Omental fat pad (tissue), 3 donors: ENCODE measurements at regions not wholly inside any gene's neighbourhood (a gene's known extent, or its start where the extent isn't known, plus 50 kb on each side); places are given as distances from the start of the nearest gene placed in this dataset.

Experiments
- ATAC-seq: fragments of 150-250 bp; one replicate; pipeline ENCODE4 v1.9.1; 2016; ENCODE audit warnings: mild to moderate bottlenecking, moderate library complexity; ENCODE audit not compliant: low FRiP score
- DNase-seq: peaks from one replicate; pipeline ENCODE4 v3.0.0-alpha.2; 2019; ENCODE audit warnings: low spot score
- TF ChIP-seq, protein P1 (sequence below), 3 donors: fragments of 450-650 bp; IDR thresholded peaks; one replicate each; pipeline ENCODE4 v1.5.1; 2016 to 2017; ENCODE audit warnings: antibody characterized with exemption in 3 of 3, mild to moderate bottlenecking in 3 of 3, moderate library complexity in 2 of 3

DNA sequence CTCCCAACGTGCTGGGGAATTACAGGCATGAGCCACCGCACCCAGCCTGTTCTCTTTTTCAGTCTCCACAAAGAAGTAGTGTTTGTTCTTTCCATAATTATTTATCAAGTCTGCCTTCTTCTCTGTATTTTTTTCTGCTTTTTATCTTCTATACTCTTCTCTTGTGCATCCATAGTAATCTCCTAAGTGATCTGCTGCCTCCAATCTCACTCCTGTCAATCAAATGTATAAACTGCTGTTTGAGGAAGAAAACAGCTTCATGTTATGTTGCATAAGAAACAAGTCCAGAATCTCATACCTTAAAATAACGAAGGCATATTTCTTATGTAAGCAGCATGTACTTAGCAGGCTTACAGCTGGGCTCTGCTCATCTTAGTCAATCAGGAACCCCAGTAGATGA is 801.6 kb upstream of the NR2F2 start:
- DNase-seq = no peak
- ATAC-seq = no peak
- TF ChIP-seq, protein P1, sequence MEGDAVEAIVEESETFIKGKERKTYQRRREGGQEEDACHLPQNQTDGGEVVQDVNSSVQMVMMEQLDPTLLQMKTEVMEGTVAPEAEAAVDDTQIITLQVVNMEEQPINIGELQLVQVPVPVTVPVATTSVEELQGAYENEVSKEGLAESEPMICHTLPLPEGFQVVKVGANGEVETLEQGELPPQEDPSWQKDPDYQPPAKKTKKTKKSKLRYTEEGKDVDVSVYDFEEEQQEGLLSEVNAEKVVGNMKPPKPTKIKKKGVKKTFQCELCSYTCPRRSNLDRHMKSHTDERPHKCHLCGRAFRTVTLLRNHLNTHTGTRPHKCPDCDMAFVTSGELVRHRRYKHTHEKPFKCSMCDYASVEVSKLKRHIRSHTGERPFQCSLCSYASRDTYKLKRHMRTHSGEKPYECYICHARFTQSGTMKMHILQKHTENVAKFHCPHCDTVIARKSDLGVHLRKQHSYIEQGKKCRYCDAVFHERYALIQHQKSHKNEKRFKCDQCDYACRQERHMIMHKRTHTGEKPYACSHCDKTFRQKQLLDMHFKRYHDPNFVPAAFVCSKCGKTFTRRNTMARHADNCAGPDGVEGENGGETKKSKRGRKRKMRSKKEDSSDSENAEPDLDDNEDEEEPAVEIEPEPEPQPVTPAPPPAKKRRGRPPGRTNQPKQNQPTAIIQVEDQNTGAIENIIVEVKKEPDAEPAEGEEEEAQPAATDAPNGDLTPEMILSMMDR (IDR thresholded peaks at IDR 0.05) = no peak

DNA sequence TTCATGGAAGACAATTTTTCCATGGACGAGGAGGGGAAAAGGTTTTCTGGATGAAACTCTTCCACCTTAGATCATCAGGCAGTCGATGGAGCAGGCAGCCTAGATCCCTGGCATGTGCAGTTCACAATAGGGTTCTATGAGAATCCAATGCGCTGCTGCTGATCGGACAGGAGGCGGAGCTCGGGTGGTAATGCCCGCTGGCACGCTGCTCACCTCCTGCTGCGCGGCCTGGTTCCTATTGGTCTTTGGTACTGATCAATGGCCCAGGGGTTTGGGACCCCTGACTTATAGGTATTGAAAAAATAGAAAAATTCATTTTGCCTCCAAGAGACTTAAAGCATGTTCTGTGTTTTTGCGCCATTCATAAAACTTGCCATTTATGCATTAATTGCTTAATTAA is 793.9 kb upstream of the NR2F2 start:
- DNase-seq = no peak
- TF ChIP-seq, protein P1 (IDR thresholded peaks at IDR 0.05) = no peak
- no peak for ATAC-seq

DNA sequence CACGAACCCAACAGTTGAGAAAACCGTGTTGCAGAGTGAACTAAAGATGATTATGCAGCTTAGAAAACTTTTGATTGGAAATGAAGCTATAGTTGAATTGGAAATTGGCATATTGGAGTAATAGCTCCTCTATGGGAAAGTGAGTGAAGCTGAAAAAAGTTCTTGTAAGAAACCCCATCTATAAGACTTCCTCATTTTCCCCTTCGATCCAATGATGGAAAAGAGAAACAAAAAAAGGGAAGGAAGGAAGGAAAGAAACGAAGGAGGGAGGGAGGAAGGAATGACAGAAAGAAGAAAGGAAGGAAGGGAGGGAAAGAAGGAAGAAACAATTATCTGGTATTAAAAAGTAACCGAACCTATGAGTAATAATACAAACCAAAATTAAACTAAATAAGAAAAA is 791.8 kb upstream of the NR2F2 start:
- ATAC-seq (no peak), DNase-seq (no peak)
- TF ChIP-seq, protein P1 (IDR thresholded peaks at IDR 0.05) = no peak

DNA sequence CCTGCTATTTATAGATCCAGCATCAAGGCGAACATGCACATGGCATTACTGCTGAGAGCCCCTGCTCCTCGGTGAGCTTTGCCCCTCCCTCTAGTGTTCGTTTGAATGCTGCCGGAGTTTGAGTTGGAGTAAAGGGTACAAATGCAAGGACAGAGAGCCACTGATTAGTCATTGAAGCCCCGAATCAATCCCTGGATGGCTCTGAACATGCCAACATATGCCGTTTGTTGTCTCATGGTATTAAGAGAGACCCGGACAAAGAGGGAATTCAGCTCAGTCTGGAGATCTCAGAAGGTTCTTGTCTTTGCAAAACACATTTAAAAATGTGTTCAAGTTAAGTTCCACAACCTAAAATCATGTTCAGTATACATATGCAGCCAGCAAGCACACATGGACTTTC is 789.2 kb upstream of the NR2F2 start:
- no peak for ATAC-seq
- no peak for DNase-seq
- TF ChIP-seq, protein P1 (IDR thresholded peaks at IDR 0.05) = no peak

DNA sequence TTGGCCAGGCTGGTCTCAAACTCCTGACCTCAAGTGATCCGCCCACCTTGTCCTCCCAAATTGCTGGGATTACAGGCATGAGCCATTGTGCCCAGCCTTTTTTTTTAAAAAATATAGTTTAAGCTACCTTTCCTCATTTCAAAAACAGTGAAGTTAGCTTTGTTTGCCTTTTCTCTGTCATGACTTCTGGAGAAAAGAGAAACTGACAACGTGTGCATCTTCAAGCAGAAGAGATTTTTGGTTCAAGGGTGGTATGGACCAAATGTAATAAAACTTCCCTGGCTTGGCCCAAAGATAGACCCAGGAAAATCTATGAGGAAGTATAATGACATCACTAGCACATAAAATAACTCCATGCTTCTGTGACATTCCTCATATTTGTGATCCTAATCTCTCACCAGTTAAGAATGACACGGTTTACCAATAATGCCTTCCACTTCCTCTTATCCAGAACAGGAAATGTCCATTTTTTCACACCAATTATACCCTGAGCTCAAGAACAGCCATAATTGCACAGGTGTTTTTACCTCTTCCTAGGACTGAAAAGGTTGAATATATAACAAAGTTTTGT is 781.2 kb upstream of the NR2F2 start:
- no peak for ATAC-seq
- TF ChIP-seq, protein P1 (IDR thresholded peaks at IDR 0.05) = no peak
- no peak for DNase-seq

DNA sequence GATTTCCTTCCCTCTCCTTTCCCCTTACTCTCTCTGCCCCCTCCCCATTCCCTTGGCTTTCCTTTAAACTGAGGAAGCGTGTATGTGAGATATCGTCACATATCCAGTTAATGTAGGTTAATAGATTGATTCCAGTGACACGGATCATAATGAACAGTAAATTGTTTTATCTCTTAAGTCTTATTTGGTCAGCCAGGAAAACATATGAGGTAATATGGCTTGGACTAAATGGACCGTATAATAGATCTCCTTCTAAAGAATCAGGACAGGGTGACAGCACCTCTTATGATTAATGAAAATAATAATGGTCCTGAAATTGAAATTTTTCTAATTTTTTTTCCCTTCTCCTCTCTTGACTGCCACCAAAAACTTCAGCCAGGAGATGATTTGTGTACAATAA is 779.8 kb upstream of the NR2F2 start:
- TF ChIP-seq, protein P1 (IDR thresholded peaks at IDR 0.05) = no peak
- ATAC-seq (no peak), DNase-seq (no peak)

DNA sequence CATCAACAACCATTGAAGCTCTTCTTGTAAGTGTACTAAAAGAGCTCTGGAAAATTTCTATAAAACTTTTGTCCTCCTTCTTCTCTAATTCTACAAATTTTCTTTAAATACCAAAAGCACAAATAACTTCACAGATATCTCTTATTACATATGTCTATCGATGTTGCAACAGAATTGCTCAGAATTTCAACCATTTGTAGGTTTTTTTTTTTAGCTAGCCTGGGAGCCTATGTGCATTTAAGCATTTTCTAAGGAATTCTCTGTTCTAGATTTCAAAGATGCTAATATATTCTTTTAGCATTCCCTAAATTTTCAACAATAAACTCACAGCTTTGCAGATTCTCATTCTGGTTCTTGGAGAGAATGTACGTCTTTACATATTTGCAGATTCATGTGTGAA is 774.3 kb upstream of the NR2F2 start:
- no peak for ATAC-seq
- no peak for DNase-seq
- TF ChIP-seq, protein P1 (IDR thresholded peaks at IDR 0.05) = no peak
